SK-N-SH (cell line): ENCODE measurements at regions not wholly inside any gene's neighbourhood (a gene's known extent, or its start where the extent isn't known, plus 50 kb on each side); places are given as distances from the start of the nearest gene placed in this dataset.

Source experiments
- CTCF ChIA-PET: fragments of 300-600, 350-600 bp; formaldehyde crosslinking; extraction: SDS; loops from one replicate; lab custom pipeline; 2021; lab: Yijun Ruan, JAX
- POLR2A ChIA-PET: fragments of 350-600 bp; sonication (Branson Sonifier 250); formaldehyde crosslinking; extraction: SDS; loops from one replicate; lab custom pipeline; 2020; ENCODE audit warnings: antibody characterized with exemption, inconsistent platforms; lab: Yijun Ruan, JAX
- DNase-seq: peaks from one replicate; pipeline ENCODE4 v3.0.0; 2012
- H2AFZ ChIP-seq: fragments of 200-600 bp; sonication (generic); 2 replicates; pipeline ENCODE4 v1.8.1; 2016; ENCODE audit warnings: antibody characterized with exemption, mild to moderate bottlenecking, low read depth
- H3F3A ChIP-seq: fragments of 200-600 bp; sonication (generic); replicated peaks from 2 replicates; pipeline ENCODE3; 2016; ENCODE audit warnings: antibody characterized with exemption, mild to moderate bottlenecking; ENCODE audit not compliant: insufficient read depth
- H3K27ac ChIP-seq, 2 experiments: fragments of 200-500 bp in 1 of 2; fragments of 200-600 bp in 1 of 2; sonication (Bioruptor generic) in 1 of 2; sonication (generic), shearing (Covaris generic) in 1 of 2; 2 replicates each; pipeline versions ENCODE4 v1.5.1 to v1.6.1; 2014 to 2016; ENCODE audit warnings: low read depth in 2 of 2, inconsistent platforms in 1 of 2, low read length in 1 of 2, mild to moderate bottlenecking in 1 of 2, mixed read lengths in 1 of 2
- H3K27me3 ChIP-seq: fragments of 200-600 bp; sonication (generic), shearing (Covaris generic); 2 replicates; pipeline ENCODE4 v1.6.1; 2016; ENCODE audit warnings: mixed run types; ENCODE audit not compliant: insufficient read depth
- H3K36me3 ChIP-seq, 2 experiments: fragments of 200-500 bp in 1 of 2; fragments of 200-600 bp in 1 of 2; sonication (Bioruptor generic) in 1 of 2; sonication (generic) in 1 of 2; replicated peaks in 1 of 2; 2 replicates each; pipeline versions ENCODE3 to v1.5.1; 2014 to 2016; ENCODE audit warnings: low read length in 1 of 2, mild to moderate bottlenecking in 1 of 2; ENCODE audit not compliant: insufficient read depth in 2 of 2, control insufficient read depth in 1 of 2
- H3K4me1 ChIP-seq, 2 experiments: fragments of 200-500 bp in 1 of 2; fragments of 200-600 bp in 1 of 2; sonication (Bioruptor generic) in 1 of 2; sonication (generic), shearing (Covaris generic) in 1 of 2; 2 replicates each; pipeline versions ENCODE4 v1.5.1 to v1.6.1; 2014 to 2016; ENCODE audit warnings: low read depth in 1 of 2, low read length in 1 of 2, mixed run types in 1 of 2; ENCODE audit not compliant: insufficient read depth in 2 of 2, control insufficient read depth in 1 of 2
- H3K4me2 ChIP-seq: fragments of 200-600 bp; sonication (generic), shearing (Covaris generic); 2 replicates; pipeline ENCODE4 v1.6.1; 2017; ENCODE audit warnings: mixed run types
- H3K4me3 ChIP-seq, 2 experiments: fragments of 200-500 bp in 1 of 2; fragments of 200-600 bp in 1 of 2; sonication (Bioruptor generic) in 1 of 2; sonication (generic), shearing (Covaris generic) in 1 of 2; 2 replicates each; pipeline versions ENCODE4 v1.5.1 to v1.8.1; 2014 to 2016; ENCODE audit warnings: low read depth in 2 of 2, inconsistent platforms in 1 of 2, low read length in 1 of 2, mild to moderate bottlenecking in 1 of 2, mixed read lengths in 1 of 2, moderate library complexity in 1 of 2
- H3K79me2 ChIP-seq: fragments of 200-600 bp; sonication (generic); 2 replicates; pipeline ENCODE4 v1.8.1; 2017; ENCODE audit warnings: mild to moderate bottlenecking; ENCODE audit not compliant: insufficient read depth
- H3K9ac ChIP-seq: fragments of 200-600 bp; sonication (generic); 2 replicates; pipeline ENCODE4 v1.6.1; 2017; ENCODE audit warnings: mixed run types
- H3K9me2 ChIP-seq: fragments of 200-600 bp; sonication (generic); 2 replicates; pipeline ENCODE4 v1.6.1; 2017; ENCODE audit warnings: mixed run types
- H3K9me3 ChIP-seq: fragments of 200-600 bp; sonication (generic); 2 replicates; pipeline ENCODE4 v1.6.1; 2017; ENCODE audit warnings: mixed run types, mild to moderate bottlenecking, moderate library complexity
- H4K20me1 ChIP-seq: fragments of 200-600 bp; sonication (generic); 2 replicates; pipeline ENCODE4 v1.6.1; 2017; ENCODE audit warnings: mild to moderate bottlenecking, mixed run types; ENCODE audit not compliant: insufficient read depth
- ELF1 ChIP-seq: IDR thresholded peaks from 2 replicates; pipeline ENCODE4 v1.4.0; 2012
- EP300 ChIP-seq, 2 experiments: IDR thresholded peaks; 2 replicates each; pipeline versions ENCODE4 v1.4.0 to v1.6.1; 2012; ENCODE audit warnings: borderline replicate concordance in 1 of 2, low read depth in 1 of 2, low read length in 1 of 2
- FOXM1 ChIP-seq: IDR thresholded peaks from 2 replicates; pipeline ENCODE4 v1.4.0; 2012; ENCODE audit warnings: low read depth, mild to moderate bottlenecking
- MEF2A ChIP-seq: IDR thresholded peaks from 2 replicates; pipeline ENCODE4 v1.4.0; 2012; ENCODE audit warnings: low read depth, borderline replicate concordance
- MXI1 ChIP-seq: IDR thresholded peaks from 2 replicates; pipeline ENCODE4 v1.6.1; 2012; ENCODE audit warnings: mild to moderate bottlenecking, low read depth, low read length, improper control_type of control experiment
- NFIC ChIP-seq: IDR thresholded peaks from 2 replicates; pipeline ENCODE4 v1.4.0; 2012; ENCODE audit warnings: borderline replicate concordance
- RAD21 ChIP-seq: IDR thresholded peaks from 2 replicates; pipeline ENCODE4 v1.6.1; 2012; ENCODE audit warnings: mild to moderate bottlenecking, low read length
- SIN3A ChIP-seq: IDR thresholded peaks from 2 replicates; pipeline ENCODE4 v1.6.1; 2012; ENCODE audit warnings: low read depth, mild to moderate bottlenecking, low read length, moderate library complexity, borderline replicate concordance
- TAF1 ChIP-seq: IDR thresholded peaks from 2 replicates; pipeline ENCODE4 v1.6.1; 2012; ENCODE audit warnings: low read depth, mild to moderate bottlenecking, low read length, moderate library complexity, borderline replicate concordance
- WGBS: methylation state at CpG from one replicate; pipeline ENCODE4 v1.1.6; 2017; ENCODE audit warnings: low lambda C conversion rate; 5-methylcytosine and 5-hydroxymethylcytosine counted together
- TF ChIP-seq, protein P1 (sequence below): IDR thresholded peaks from 2 replicates; pipeline ENCODE4 v1.4.0; 2012; ENCODE audit warnings: low read depth
- TF ChIP-seq, protein P2 (sequence below): IDR thresholded peaks from 2 replicates; pipeline ENCODE4 v1.4.0; 2012; ENCODE audit warnings: low read depth, borderline replicate concordance

DNA sequence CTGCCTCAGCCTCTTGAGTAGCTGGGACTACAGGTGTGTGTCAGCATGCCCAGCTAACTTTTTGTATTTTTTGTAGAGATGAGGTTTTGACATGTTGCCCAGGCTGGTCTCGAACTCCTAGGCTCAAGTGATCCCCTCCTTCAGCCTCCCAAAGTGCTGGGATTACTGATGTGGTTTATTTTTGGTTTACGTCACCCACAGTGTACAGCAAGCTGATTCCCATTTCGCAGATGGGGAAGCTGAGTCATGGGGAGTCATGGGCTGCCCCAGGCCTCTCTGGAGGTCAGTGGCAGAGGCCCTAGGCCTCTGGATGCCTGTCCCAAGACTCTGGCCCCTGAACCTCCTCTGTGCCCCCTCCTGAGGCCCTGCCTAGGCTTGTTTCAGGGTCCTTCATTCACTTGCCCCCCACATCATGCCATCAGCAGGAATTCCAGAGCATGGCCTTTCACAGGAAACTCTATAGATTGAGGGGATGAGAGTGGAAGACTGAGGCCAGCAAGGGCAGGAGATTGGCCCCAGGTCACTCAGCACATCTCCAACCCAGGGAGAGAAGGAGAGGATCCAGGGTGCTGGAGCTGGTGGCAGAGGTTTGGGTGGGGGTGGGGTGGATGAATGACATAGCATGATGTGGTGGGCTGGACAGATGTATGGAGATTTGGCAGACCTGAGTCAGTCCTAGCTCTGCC lies 266.0 kb downstream of the PTPRU start:
- H3K4me3 ChIP-seq: no peak overlapping the region
- POLR2A ChIA-PET: no interaction called here
- H2AFZ ChIP-seq: no peak overlapping the region
- H3K27me3 ChIP-seq: no peaks in the 10 kb centered on the region; the same call in 1 of the 2 replicates
- no peak for DNase-seq
- TF ChIP-seq FOXM1 (no peak), NFIC (no peak), MEF2A (no peak)
- TF ChIP-seq, protein P1, sequence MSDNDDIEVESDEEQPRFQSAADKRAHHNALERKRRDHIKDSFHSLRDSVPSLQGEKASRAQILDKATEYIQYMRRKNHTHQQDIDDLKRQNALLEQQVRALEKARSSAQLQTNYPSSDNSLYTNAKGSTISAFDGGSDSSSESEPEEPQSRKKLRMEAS: no peak
- H3K4me1 ChIP-seq: peaks cover 0 to 34% of the 10 kb centered on the region in 2 experiments; a peak in 1 of 4 replicates
- H3K27ac ChIP-seq: no peak overlapping the region
- no peaks in the 10 kb centered on the region for H3K9me2 ChIP-seq
- H4K20me1 ChIP-seq: no peaks in the 10 kb centered on the region
- H3K9ac ChIP-seq: no peak overlapping the region
- no peaks in the 10 kb centered on the region for H3K79me2 ChIP-seq
- H3K4me2 ChIP-seq: no peak overlapping the region
- no peaks in the 10 kb centered on the region for H3F3A ChIP-seq
- H3K36me3 ChIP-seq: no peaks in the 10 kb centered on the region
- H3K9me3 ChIP-seq: no peaks in the 10 kb centered on the region
- CTCF ChIA-PET: interaction anchor here (0.6 to 1.5 kb wide), 6 partner anchors 11 to 609 kb away, joined by 3 read pairs; no protein-coding TSS in a partner anchor
- WGBS: 24% methylated on average over 3 of the region's 3 CpGs

GRCh38 chr1:29501227-29501976 lies 265.1 kb downstream of the PTPRU start:
- Histone ChIP-seq H3K79me2 (no peaks in the 10 kb centered on the region), H3K4me1 (peaks cover 0 to 25% of the 10 kb centered on the region in 2 experiments; a peak in 1 of 4 replicates), H3F3A (no peaks in the 10 kb centered on the region), H3K27ac (no peak overlapping the region)
- no peak for DNase-seq
- TF ChIP-seq, protein P2, sequence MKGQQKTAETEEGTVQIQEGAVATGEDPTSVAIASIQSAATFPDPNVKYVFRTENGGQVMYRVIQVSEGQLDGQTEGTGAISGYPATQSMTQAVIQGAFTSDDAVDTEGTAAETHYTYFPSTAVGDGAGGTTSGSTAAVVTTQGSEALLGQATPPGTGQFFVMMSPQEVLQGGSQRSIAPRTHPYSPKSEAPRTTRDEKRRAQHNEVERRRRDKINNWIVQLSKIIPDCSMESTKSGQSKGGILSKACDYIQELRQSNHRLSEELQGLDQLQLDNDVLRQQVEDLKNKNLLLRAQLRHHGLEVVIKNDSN: no peak
- no peak for TF ChIP-seq MEF2A
- no peak for TF ChIP-seq ELF1
- TF ChIP-seq, protein P1: no peak
- no peak for TF ChIP-seq EP300 (IDR thresholded peaks at IDR 0.05; ENCODE audit: borderline replicate concordance in 1 of 2, low read depth in 1 of 2, low read length in 1 of 2)
- no peak for TF ChIP-seq FOXM1
- no peak for TF ChIP-seq RAD21
- TF ChIP-seq TAF1: no peak
- TF ChIP-seq SIN3A: no peak
- TF ChIP-seq MXI1: no peak
- TF ChIP-seq, all 33 proteins: peak for 0
- ChIA-PET CTCF (interaction anchor here (0.6 to 1.2 kb wide), 2 partner anchors 103 to 202 kb away, joined by 3 read pairs; no protein-coding TSS in a partner anchor), POLR2A (no interaction called here)
- WGBS: 29% methylated on average over 8 of the region's 8 CpGs
- H3K27me3 ChIP-seq: no peaks in the 10 kb centered on the region; the same call in 1 of the 2 replicates
- no peak overlapping the region for H2AFZ ChIP-seq
- H3K9me3 ChIP-seq: no peaks in the 10 kb centered on the region
- H3K36me3 ChIP-seq: no peaks in the 10 kb centered on the region
- no peaks in the 10 kb centered on the region for H3K9me2 ChIP-seq
- H4K20me1 ChIP-seq: no peaks in the 10 kb centered on the region
- no peak overlapping the region for H3K4me3 ChIP-seq
- H3K9ac ChIP-seq: no peak overlapping the region
- no peak overlapping the region for H3K4me2 ChIP-seq
